Vagina (tissue), 2 donors: ENCODE measurements at regions not wholly inside any gene's neighbourhood (a gene's known extent, or its start where the extent isn't known, plus 50 kb on each side); places are given as distances from the start of the nearest gene placed in this dataset.

Source experiments
- POLR2A ChIP-seq, 2 donors: fragments of 450-650 bp; IDR thresholded peaks; one replicate each; pipeline ENCODE4 v1.6.1; 2017; ENCODE audit warnings: antibody characterized with exemption in 2 of 2, mild to moderate bottlenecking in 2 of 2, moderate library complexity in 2 of 2
- POLR2AphosphoS5 ChIP-seq, 2 donors: sonication (generic); formaldehyde crosslinking; IDR thresholded peaks; one replicate each; pipeline ENCODE4 v1.9.0; 2017; ENCODE audit warnings: antibody characterized with exemption in 2 of 2, mild to moderate bottlenecking in 2 of 2, low read depth in 1 of 2; ENCODE audit not compliant: insufficient read depth in 1 of 2
- TF ChIP-seq, protein P1 (sequence below), 3 experiments: fragments of 450-650 bp in 2 of 3; fragments of 200-600 bp in 1 of 3; sonication (generic) in 1 of 3; IDR thresholded peaks; one replicate each; pipeline ENCODE4 v1.5.1; 2017 to 2019; ENCODE audit warnings: antibody characterized with exemption in 3 of 3, mild to moderate bottlenecking in 2 of 3, moderate library complexity in 2 of 3

DNA sequence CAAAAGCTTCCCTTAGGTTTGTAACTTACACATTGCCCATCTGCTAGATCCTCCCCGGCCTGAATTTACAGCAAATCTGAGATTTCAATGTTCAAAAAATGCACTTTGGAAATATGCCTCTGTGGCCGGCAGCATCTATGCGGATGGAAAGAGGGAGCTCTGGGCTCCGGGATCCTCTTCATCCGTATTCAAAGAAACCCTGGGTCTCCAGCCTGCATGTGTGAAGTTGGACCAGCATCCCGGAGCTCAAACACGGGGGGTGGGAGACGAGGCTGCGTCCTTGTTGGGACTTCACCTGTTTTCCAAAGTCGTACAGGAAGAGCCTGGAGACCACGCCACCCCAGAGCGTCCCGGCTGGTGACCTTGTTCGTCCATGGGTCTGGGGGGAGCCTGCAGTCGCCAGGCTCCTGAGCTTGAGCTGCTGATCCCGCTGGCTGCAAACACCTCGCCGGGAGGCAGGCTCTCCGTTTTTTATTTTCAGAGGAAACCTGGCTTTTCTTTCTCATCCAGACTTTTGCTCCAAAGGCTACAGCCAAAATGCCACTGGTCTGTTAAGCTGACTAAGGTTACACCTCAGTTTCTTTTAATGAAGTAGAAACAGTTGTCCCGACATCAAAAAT lies 77.4 kb downstream of the PTGR3 start:
- no peak for TF ChIP-seq POLR2A (IDR thresholded peaks at IDR 0.05)
- TF ChIP-seq, protein P1, sequence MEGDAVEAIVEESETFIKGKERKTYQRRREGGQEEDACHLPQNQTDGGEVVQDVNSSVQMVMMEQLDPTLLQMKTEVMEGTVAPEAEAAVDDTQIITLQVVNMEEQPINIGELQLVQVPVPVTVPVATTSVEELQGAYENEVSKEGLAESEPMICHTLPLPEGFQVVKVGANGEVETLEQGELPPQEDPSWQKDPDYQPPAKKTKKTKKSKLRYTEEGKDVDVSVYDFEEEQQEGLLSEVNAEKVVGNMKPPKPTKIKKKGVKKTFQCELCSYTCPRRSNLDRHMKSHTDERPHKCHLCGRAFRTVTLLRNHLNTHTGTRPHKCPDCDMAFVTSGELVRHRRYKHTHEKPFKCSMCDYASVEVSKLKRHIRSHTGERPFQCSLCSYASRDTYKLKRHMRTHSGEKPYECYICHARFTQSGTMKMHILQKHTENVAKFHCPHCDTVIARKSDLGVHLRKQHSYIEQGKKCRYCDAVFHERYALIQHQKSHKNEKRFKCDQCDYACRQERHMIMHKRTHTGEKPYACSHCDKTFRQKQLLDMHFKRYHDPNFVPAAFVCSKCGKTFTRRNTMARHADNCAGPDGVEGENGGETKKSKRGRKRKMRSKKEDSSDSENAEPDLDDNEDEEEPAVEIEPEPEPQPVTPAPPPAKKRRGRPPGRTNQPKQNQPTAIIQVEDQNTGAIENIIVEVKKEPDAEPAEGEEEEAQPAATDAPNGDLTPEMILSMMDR (IDR thresholded peaks at IDR 0.05): no peak
- TF ChIP-seq POLR2AphosphoS5 (IDR thresholded peaks at IDR 0.05; ENCODE audit: insufficient read depth in 1 of 2, low read depth in 1 of 2): no peak
